GM18519 (cell line): ENCODE measurements at regions not wholly inside any gene's neighbourhood (a gene's known extent, or its start where the extent isn't known, plus 50 kb on each side); places are given as distances from the start of the nearest gene placed in this dataset.

Source experiments
- ATAC-seq: cut with Tn5 transposase; IDR thresholded peaks from one replicate; pipeline ENCODE4 v1.9.1; 2021; ENCODE audit warnings: mild to moderate bottlenecking, moderate library complexity; ENCODE audit not compliant: unreplicated experiment, low FRiP score

DNA sequence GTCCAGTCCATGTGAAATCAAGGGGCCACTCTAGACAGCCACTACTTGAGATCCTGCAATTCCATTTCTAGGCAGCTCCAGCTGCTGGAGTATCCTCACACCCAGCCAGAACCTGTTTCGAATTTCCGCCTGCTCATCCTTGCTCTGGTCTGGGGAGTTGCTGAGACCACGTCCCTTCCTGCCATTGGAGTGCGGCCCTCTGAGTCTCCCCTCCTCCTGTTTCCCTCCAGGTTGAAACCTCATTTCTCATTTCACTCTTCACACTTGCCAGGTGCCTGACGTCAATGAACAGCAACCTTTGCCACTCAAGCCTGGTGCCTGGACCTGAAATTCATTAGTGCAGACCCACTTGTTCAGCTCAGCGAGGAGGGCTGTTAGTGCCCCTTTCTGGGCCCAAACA is 307.5 kb upstream of the SHH start:
- no peak for ATAC-seq

GRCh38 chr7:156118248-156118645 is 306.0 kb upstream of the SHH start:
- ATAC-seq = no peak

DNA sequence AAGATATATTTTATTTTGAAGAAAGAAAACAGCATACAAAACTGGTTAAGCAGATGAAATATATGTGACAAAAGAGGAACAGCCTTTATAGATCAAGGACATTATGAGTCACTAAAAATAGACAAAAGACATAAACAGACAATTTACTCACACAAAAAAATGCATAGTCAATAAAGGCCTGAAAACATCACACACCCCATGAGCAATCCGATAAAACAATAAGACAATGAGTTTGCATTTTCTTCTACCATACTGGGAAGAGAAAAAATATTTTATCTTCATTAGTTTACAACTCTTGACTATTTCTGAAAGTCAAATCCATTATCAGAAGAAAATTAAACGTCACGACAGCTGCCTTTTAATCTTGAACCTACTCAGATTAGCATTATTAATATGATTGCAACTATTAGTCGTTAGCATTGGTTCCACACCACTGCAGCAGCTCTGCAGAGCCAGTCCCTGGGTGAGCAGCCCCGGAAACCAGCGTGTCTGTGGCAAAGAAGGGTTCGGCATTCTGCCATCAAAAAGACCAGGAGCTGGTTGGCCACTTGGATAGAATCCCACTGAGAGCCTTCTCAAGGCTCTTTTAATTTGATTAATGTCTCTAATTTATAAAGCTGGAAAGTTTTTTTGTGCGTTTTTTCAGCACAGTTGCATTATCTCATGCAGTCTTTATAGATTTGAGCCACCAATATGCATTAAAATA is 305.4 kb upstream of the SHH start:
- no peak for ATAC-seq

DNA sequence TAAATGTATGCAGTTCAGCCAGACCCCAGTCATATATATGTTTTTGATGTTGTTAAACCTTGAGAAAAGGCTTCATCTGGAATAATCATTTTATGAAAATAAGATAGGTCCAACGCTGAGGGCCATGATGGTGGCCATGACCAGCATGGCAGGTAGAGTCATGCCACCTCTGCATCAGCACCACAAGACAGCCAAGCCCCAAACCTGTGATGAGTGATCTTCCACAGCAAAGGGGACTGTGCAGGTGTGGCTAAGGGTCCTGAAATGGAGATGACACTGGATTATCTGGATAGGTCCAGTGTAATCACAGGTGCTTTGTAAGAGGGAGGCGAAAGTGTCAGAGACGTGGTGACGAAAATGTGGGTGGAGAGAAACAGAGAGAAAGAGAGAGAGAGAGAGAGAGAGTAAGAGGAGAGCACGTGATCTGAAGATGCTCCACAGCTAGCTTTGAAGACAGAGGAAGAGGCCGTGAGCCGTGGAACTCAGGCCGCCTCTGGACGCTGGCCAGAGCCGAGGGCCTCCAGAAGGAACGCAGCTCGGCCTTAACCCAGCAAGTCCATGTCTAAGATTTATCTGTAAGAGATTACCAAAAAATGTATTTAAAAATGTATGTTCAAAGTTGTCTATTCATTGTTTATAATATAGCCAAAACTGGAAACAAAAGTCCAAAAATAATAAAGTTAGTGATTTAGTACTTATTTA is 304.4 kb upstream of the SHH start:
- no peak for ATAC-seq

- no peak for ATAC-seq
Observed at GRCh38 chr7:156115582-156115981, 303.3 kb upstream of the SHH start.

DNA sequence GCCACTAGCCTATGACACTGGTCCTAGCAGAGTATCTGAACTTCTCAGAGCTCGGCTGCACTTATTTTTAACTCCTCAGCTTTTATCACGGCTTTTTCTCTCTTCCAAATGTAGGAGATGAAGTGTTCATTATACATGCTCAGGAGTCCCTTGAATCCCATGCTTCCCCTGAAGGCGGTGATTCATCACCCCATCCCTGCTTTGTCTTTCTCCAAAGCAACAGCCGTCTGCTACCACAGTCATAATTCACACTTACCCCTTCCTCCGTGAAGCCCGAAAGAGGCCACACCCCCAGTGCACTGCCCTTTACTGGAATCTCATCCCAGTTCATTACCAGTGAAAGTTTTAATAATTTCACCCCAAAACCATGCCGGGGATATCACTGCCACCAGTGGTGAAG is 301.5 kb upstream of the SHH start:
- no peak for ATAC-seq

GRCh38 chr7:156109988-156110387 is 297.7 kb upstream of the SHH start:
- no peak for ATAC-seq

DNA sequence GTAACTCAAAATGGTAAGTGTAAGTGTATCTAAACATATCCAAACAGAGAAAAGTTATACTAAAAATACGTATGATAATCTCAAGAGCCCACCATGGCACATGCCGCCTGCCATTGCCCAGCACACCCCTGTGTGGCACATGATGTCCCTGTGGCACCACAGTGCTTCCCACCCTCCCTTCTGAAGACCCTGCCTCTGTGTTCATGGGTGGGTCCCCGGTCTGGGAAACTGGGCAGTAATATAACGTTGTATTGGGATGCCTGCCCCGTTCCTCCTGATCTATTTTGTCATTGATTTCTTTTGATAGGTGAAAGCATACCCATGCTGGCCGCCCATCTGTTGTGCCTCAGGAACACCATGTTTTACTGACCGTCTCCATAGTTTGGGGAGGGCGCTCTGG is 296.8 kb upstream of the SHH start:
- no peak for ATAC-seq

DNA sequence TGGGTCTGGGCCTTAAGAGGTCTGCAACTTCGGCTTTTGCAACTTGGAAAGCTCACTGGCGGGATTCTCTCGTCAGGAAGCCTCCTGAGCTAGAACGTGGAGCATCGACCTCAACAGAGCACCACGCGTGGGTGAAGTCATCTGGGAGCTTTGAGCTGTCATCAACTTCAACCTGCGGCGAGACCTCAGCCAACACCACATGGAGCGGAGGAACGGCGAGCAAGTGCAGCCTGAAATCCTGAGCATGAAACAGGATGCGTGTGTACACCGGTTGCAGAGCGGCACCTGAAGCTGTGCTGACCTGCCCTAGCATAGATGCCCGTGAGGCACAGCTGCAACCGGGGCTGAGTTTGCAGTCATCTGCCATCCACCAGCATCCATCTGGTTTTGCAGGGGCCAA is 295.7 kb upstream of the SHH start:
- no peak for ATAC-seq

DNA sequence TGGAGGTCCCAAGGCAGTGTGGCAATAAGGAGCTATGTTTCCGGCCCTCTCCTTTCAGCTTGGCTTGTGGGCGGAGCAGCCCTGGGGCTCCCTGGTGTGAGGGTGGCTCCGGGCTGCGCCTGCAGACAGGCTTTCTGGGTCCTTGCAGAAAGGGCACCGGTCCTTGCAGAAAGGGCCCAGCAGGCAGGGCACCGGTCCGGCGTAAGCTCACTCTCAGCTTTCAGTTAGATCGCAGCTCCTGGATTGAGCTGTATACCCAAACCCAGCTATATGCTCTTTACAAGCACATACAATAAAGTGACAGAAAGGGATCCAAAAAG is 293.8 kb upstream of the SHH start:
- no peak for ATAC-seq

GRCh38 chr7:156105337-156106106 is 293.3 kb upstream of the SHH start:
- no peak for ATAC-seq

DNA sequence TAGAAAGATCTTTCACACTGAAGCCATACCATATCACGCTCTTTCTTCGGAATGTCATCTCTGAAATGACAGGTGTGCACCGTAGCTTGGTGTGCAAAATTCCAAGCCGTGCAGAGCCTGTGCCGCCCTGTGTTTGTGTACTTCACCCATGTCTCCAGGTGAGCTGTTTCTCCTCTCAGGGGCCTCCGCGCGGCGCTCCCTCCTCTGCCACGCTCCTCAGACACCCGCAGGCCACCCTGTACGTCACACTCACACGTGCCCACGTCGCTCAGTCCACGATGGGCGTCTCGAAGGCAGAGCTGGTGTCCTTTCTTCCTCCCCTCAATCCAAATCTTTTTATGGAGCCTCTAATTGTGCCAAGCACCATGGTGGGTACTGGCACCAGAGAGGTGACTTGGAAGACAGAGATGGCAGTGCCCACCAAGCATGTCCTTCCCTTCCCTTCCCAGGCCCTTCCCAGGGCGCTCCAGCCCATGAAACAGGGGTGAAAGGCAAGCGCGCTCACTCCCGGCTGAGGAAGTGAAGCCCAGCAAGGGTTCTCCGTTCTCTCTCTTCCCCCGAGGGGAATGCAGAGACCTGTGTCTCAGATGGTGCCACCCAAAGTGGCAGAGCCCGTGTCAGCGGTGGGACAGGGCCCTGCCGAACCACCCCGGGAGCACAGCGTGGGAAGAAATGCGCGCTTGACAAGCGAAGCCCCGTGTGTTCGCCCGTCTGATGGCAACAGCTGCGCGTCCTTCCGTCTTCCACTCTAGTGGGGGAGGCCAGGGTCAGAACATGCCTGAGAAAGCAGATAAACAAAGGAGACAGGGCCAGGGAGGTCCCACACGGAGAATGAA is 292.5 kb upstream of the SHH start:
- no peak for ATAC-seq

DNA sequence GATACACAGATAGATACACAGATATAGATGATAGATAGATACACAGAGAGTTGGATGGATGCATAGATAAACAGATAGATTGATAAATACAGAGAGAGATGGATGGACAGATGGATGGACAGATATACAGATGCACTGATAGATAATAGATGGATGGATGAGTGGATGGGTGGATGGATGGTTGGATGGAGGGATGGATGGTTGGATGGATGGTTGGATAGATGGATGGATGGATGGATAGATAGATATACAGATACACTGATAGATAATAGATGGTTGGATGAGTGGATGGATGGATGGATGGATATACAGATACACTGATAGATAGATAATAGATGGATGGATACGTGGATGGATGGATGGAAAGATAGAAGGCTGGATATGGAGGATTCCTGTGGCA is 290.0 kb upstream of the SHH start:
- no peak for ATAC-seq

DNA sequence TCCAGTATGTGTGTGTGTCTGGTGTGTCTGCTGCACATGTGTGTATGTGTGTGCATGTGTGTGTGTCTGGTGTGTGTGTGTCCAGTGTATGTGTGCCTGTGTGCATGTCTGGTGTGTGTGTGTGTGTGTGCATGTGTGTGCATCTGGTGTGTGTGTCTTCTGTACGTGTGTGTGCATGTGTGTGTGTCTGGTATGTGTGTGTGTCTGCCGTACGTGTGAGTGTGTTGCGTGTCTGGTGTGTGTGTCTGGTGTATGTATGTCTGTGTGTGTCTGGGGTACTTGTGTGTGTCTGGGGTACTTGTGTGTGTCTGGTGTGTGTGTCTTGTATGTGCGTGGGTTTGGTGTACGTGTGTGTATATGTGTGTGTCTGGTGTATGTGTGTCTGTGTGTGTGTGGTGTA is 289.1 kb upstream of the SHH start:
- ATAC-seq = no peak

- no peak for ATAC-seq
Observed at GRCh38 chr7:156100086-156100485, 287.8 kb upstream of the SHH start.

DNA sequence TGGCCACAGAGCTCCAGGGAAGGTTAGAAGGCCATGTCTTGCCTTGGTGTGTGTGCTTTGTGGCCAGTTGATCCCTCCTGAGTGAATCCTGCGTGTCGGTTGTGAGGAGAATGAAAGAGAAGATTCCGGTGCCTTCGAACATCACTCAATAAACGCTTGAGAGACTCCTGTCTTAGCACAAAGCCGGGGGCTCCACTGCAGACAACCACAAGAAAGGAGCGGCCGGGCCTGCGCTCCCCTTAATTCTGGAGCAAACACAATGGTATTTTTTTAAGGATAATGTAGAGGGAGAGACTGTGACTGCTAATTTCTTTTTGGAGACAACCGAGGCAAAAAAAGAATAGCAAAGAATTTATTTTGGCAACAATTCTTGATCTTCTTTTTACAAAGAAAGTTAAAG is 286.8 kb upstream of the SHH start:
- ATAC-seq = no peak

DNA sequence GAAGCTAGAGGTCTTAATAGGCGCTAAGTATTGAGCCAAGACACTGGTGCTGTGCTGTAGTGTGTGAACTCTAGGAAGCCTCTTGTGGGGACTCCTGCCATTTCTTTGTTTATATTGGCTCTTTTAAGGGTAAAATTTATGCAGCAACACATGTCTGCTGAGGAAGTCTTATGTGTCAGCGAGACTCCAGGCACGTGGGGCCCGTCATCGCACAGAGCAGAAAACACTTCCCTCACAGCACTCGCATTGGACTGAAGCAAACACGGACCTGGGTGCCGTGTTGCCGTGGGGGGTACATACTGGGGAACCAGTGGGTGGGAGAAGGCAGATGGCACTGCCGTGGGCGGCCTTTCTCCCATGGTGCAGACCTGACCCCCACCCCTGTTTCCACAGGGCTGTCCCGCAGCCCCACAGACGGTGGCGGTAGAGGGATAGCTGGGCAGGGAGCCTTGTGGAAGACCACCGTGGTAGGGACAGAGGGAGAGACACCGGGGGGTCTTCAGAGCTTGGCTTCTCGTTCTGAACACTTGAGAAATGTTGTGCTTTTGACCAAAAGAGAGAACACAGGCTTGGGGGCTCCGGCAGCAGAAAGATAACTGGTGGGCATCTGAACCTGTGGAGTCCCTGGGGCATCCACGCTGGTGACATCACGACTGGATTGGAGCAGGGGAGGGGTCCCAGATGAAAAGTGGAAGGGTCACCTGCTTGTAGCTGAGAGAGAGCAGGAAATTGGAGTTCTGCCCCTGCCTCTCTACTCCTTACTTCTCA is 284.7 kb upstream of the SHH start:
- ATAC-seq = no peak

DNA sequence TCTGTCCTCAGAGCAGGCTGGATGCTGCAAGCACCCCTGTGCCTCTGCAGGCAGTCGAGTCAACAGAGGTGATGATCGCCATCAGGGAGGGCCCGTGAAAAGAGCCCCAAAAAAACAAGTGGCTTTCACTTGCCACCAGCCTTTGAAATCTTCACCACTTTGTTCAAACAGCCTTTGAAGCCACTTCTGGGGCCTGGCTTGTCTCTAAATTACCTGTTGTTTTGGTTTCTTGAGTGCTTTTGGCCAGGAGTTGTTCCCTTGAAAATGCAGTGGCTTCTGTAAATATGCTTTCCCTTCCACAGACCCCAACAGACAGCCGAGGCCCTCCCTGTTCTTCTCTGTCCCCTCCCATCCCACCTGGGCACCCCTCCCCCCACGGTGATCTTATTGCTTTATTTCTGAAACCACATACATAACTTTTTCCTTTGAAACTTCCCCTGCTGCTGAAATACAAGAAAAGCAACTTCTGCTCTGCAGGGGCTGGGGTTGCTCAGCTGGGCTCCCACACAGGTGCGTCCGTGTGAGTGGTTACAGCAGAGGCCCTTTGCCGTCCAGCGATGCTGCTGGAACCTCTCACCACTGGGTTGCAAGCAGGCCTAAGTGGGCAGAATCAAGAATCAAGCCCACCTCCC is 283.8 kb upstream of the SHH start:
- ATAC-seq = no peak

GRCh38 chr7:156094350-156095146 is 282.3 kb upstream of the SHH start:
- ATAC-seq = no peak
